ENCODE measurements at regions not wholly inside any gene's neighbourhood (a gene's known extent, or its start where the extent isn't known, plus 50 kb on each side); places are given as distances from the start of the nearest gene placed in this dataset.

- FAIRE-seq (no peak), DNase-seq (ENCODE audit: extremely low read depth in 1 of 4, low spot score in 3 of 4) (no peak), ATAC-seq (no peak)
- CTCF ChIA-PET (ENCODE audit: low intra/inter-chr PET ratio), result no interaction called here
- H3K27ac ChIP-seq (ENCODE audit: extremely low read depth, low read depth, low read length), result no peak overlapping the region
- no peak overlapping the region for H3K4me2 ChIP-seq (ENCODE audit: insufficient read depth, low read length)
- H3K9me3 ChIP-seq (replicated peaks; ENCODE audit: control insufficient read depth, insufficient read depth, low read depth, low read length), result peaks cover 2% of the 10 kb centered on the region; the same call in 1 of the 2 replicates
- 0% methylated on average over 6 of the region's 6 CpGs for WGBS (ENCODE audit: insufficient coverage, low coverage, missing lambda C conversion rate)
- no peaks in the 10 kb centered on the region for H3K27me3 ChIP-seq (ENCODE audit: control insufficient read depth in 2 of 2, insufficient read depth in 2 of 2, low read length in 2 of 2)
- H3K4me1 ChIP-seq (replicated peaks in 1 of 2; ENCODE audit: control insufficient read depth in 2 of 2, insufficient read depth in 2 of 2, low read length in 2 of 2), result no peaks in the 10 kb centered on the region
- TF ChIP-seq NR2F6 (CRISPR knock-in tag; IDR thresholded peaks at IDR 0.05) (no peak), RFX5 (IDR thresholded peaks at IDR 0.05; ENCODE audit: low read depth, low read length) (no peak), ZNF830 (CRISPR knock-in tag; IDR thresholded peaks at IDR 0.05) (no peak), ETS2 (tag; IDR thresholded peaks at IDR 0.05; ENCODE audit: borderline replicate concordance, poor library complexity, severe bottlenecking) (no peak), SRF (CRISPR knock-in tag; IDR thresholded peaks at IDR 0.05) (no peak), ZNF232 (CRISPR knock-in tag; IDR thresholded peaks at IDR 0.05) (no peak), ZNF583 (CRISPR knock-in tag; IDR thresholded peaks at IDR 0.05) (no peak), CHD2 (IDR thresholded peaks at IDR 0.05; ENCODE audit: low read depth, low read length) (no peak), SMARCA5 (IDR thresholded peaks at IDR 0.05) (no peak)
- no peak overlapping the region for H3K9ac ChIP-seq (ENCODE audit: insufficient read depth in 1 of 2, low read depth in 2 of 2, low read length in 2 of 2)
- intact Hi-C loops (cut with micrococcal nuclease), result no loop called here
- no peaks in the 10 kb centered on the region for H3K9me1 ChIP-seq (ENCODE audit: control insufficient read depth, insufficient read depth, low read length)
- H3K4me3 ChIP-seq, result no peak overlapping the region
- H3K36me3 ChIP-seq (ENCODE audit: control insufficient read depth, insufficient read depth, low read length), result no peaks in the 10 kb centered on the region
- no TSS peak for BruUV-seq (replicated peaks)
- in situ Hi-C loops (cut with MboI), result no loop called here
- POLR2A ChIA-PET, result no interaction called here
- H3K79me2 ChIP-seq (ENCODE audit: control insufficient read depth, insufficient read depth, low read length), result no peaks in the 10 kb centered on the region
- no peaks in the 10 kb centered on the region for H4K20me1 ChIP-seq (replicated peaks; ENCODE audit: control insufficient read depth, insufficient read depth, low read length)
- H2AFZ ChIP-seq (ENCODE audit: low read depth, low read length), result no peak overlapping the region
Observed at GRCh38 chr16:82405736-82406135, 221.0 kb upstream of the CDH13 start.

Data from K562 (cell line).